ENCODE measurements at regions not wholly inside any gene's neighbourhood (a gene's known extent, or its start where the extent isn't known, plus 50 kb on each side); places are given as distances from the start of the nearest gene placed in this dataset.

- Histone ChIP-seq H3K9ac (ENCODE audit: low read length) (no peak overlapping the region), H3K4me2 (ENCODE audit: low read depth, low read length, poor library complexity, severe bottlenecking) (no peak overlapping the region), H3K9me3 (ENCODE audit: insufficient read depth, low read length) (no peaks in the 10 kb centered on the region), H3K79me2 (ENCODE audit: insufficient read depth, low read length) (no peaks in the 10 kb centered on the region), H4K20me1 (ENCODE audit: low read depth, low read length) (no peaks in the 10 kb centered on the region), H3K4me3 (ENCODE audit: insufficient read depth, low read length, poor library complexity, severe bottlenecking) (no peak overlapping the region), H3K27ac (ENCODE audit: low read depth, low read length) (no peak overlapping the region), H3K36me3 (ENCODE audit: low read length) (no peaks in the 10 kb centered on the region), H3K27me3 (ENCODE audit: low read length) (no peaks in the 10 kb centered on the region), H3F3A (ENCODE audit: insufficient read depth) (no peaks in the 10 kb centered on the region), H3K9me2 (replicated peaks; ENCODE audit: insufficient read depth, low read length) (no peaks in the 10 kb centered on the region), H2AFZ (ENCODE audit: low read depth, low read length, severe bottlenecking) (no peak overlapping the region)
- TF ChIP-seq EZH2phosphoT487 (conservative IDR thresholded peaks at IDR 0.05; ENCODE audit: low read length) (no peak), CTCF (IDR thresholded peaks at IDR 0.05; ENCODE audit: insufficient read depth, low read length, poor library complexity, severe bottlenecking) (no peak)
Measured at GRCh38 chr2:153320879-153321278, 157.7 kb downstream of the RPRM start.

- Histone ChIP-seq H3F3A (ENCODE audit: insufficient read depth) (no peaks in the 10 kb centered on the region), H3K9me3 (ENCODE audit: insufficient read depth, low read length) (no peaks in the 10 kb centered on the region), H3K79me2 (ENCODE audit: insufficient read depth, low read length) (no peaks in the 10 kb centered on the region), H3K4me2 (ENCODE audit: low read depth, low read length, poor library complexity, severe bottlenecking) (no peak overlapping the region), H3K9ac (ENCODE audit: low read length) (no peak overlapping the region), H2AFZ (ENCODE audit: low read depth, low read length, severe bottlenecking) (no peak overlapping the region), H3K9me2 (replicated peaks; ENCODE audit: insufficient read depth, low read length) (no peaks in the 10 kb centered on the region), H4K20me1 (ENCODE audit: low read depth, low read length) (no peaks in the 10 kb centered on the region), H3K4me3 (ENCODE audit: insufficient read depth, low read length, poor library complexity, severe bottlenecking) (no peak overlapping the region), H3K36me3 (ENCODE audit: low read length) (no peaks in the 10 kb centered on the region), H3K27ac (ENCODE audit: low read depth, low read length) (no peak overlapping the region), H3K27me3 (ENCODE audit: low read length) (no peaks in the 10 kb centered on the region)
- no peak for TF ChIP-seq CTCF (IDR thresholded peaks at IDR 0.05; ENCODE audit: insufficient read depth, low read length, poor library complexity, severe bottlenecking)
- no peak for TF ChIP-seq EZH2phosphoT487 (conservative IDR thresholded peaks at IDR 0.05; ENCODE audit: low read length)
Measured at GRCh38 chr2:153311432-153311831, 167.1 kb downstream of the RPRM start.

GRCh38 chr2:153308466-153308865 is 170.1 kb downstream of the RPRM start:
- Histone ChIP-seq H3K9me3 (ENCODE audit: insufficient read depth, low read length) (no peaks in the 10 kb centered on the region), H3K27ac (ENCODE audit: low read depth, low read length) (no peak overlapping the region), H3F3A (ENCODE audit: insufficient read depth) (no peaks in the 10 kb centered on the region), H3K36me3 (ENCODE audit: low read length) (no peaks in the 10 kb centered on the region), H3K4me2 (ENCODE audit: low read depth, low read length, poor library complexity, severe bottlenecking) (no peak overlapping the region), H2AFZ (ENCODE audit: low read depth, low read length, severe bottlenecking) (no peak overlapping the region), H3K9me2 (replicated peaks; ENCODE audit: insufficient read depth, low read length) (no peaks in the 10 kb centered on the region), H3K4me3 (ENCODE audit: insufficient read depth, low read length, poor library complexity, severe bottlenecking) (no peak overlapping the region), H3K79me2 (ENCODE audit: insufficient read depth, low read length) (no peaks in the 10 kb centered on the region), H3K27me3 (ENCODE audit: low read length) (no peaks in the 10 kb centered on the region), H3K9ac (ENCODE audit: low read length) (no peak overlapping the region), H4K20me1 (ENCODE audit: low read depth, low read length) (no peaks in the 10 kb centered on the region)
- TF ChIP-seq CTCF (IDR thresholded peaks at IDR 0.05; ENCODE audit: insufficient read depth, low read length, poor library complexity, severe bottlenecking) (no peak), EZH2phosphoT487 (conservative IDR thresholded peaks at IDR 0.05; ENCODE audit: low read length) (no peak)

Data from SU-DHL-6 (cell line).